Activated CD4-positive, alpha-beta T cell treated with anti-CD3 and anti-CD28 coated beads, Interleukin-2, amount 10 ng/mL, durations not matched to agents 7 days and 5 days (primary cell): ENCODE measurements at regions not wholly inside any gene's neighbourhood (a gene's known extent, or its start where the extent isn't known, plus 50 kb on each side); places are given as distances from the start of the nearest gene placed in this dataset.

Experiments used
- CTCF ChIA-PET: fragments of 350-600 bp; sonication (Branson Sonifier 250); formaldehyde crosslinking; loops from one replicate; lab custom pipeline; 2021; ENCODE audit warnings: antibody characterized with exemption; lab: Charles Lee
- POLR2A ChIA-PET: fragments of 350-600 bp; sonication (Branson Sonifier 250); formaldehyde crosslinking; loops from one replicate; lab custom pipeline; 2021; ENCODE audit warnings: antibody characterized with exemption; lab: Charles Lee
- DNase-seq: peaks from one replicate; pipeline ENCODE4 v3.0.0-alpha.2; 2020
- H3K27ac Mint-ChIP-seq: one replicate; pipeline ENCODE4 v1.8.0; 2021; ENCODE audit warnings: mild to moderate bottlenecking, moderate library complexity, mixed read lengths
- H3K27me3 Mint-ChIP-seq: one replicate; pipeline ENCODE4 v1.8.0; 2021; ENCODE audit warnings: mixed read lengths
- H3K36me3 Mint-ChIP-seq: one replicate; pipeline ENCODE4 v1.8.0; 2021; ENCODE audit warnings: low read depth, mixed read lengths
- H3K4me1 Mint-ChIP-seq: one replicate; pipeline ENCODE4 v1.8.0; 2021; ENCODE audit warnings: mixed read lengths
- H3K4me3 Mint-ChIP-seq: one replicate; pipeline ENCODE4 v1.8.0; 2021; ENCODE audit warnings: mild to moderate bottlenecking, moderate library complexity, mixed read lengths
- H3K9me3 Mint-ChIP-seq: one replicate; pipeline ENCODE4 v1.8.0; 2021; ENCODE audit warnings: mixed read lengths

DNA sequence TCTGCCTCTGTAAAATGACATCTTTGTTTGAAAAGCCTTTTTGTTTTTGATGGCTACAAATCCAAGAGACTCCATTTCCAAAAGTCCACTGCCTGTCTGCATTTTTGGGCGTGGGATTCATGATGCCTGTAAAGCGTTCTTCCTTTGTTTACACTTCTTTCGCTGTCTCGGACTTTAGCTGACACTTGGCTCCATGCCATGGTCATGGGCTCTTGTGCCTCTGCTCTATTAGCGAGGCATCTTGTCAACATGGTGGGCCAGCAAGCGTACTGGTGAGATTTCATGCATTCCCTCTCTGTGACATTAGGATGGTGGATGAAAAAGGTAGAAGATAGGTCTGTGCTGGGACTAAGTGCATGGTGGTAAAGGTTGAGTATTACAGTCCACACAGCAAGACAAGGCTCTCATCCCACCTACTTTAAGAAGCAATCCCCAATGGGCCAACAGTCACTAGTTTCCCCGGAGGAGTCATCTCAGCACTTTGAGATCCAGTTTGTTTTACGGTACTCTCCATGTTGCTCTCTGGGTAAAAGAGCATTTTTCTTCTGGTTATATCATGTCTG lies 298.2 kb upstream of the KLF3 start:
- ChIA-PET CTCF (no interaction called here), POLR2A (no interaction called here)
- H3K4me1 Mint-ChIP-seq: no peaks in the 10 kb centered on the region

DNA sequence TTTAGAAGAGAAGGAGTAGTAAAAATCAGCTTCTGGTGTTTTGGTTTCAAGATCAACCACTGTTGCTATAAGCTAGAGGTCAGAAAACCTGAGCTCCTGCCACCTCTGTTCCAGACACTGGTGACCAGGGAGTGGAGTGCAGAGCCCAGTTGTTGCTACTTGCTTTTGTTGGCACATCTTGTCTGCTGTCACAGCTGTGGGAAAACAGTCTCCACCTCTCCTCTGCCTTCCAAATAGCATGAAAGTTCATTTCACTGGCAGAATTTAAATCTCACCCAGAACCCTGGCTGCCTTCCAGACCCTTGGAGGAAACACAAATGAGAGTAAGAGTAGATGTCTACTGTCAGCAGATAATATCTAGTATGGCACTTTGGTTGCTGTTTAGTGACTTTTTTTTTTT lies 297.5 kb upstream of the KLF3 start:
- Mint-ChIP-seq H3K36me3 (no peaks in the 10 kb centered on the region), H3K9me3 (peaks cover under 1% of the 10 kb centered on the region), H3K27ac (no peak overlapping the region), H3K4me3 (no peak overlapping the region), H3K27me3 (peaks cover 3% of the 10 kb centered on the region), H3K4me1 (no peaks in the 10 kb centered on the region)
- ChIA-PET POLR2A (no interaction called here), CTCF (no interaction called here)
- no peak for DNase-seq

More for the DNA sequence above, 298.2 kb upstream of the KLF3 start:
- Mint-ChIP-seq H3K27me3 (peaks cover 3% of the 10 kb centered on the region), H3K36me3 (no peaks in the 10 kb centered on the region), H3K4me3 (no peak overlapping the region), H3K27ac (no peak overlapping the region), H3K9me3 (no peaks in the 10 kb centered on the region)
- DNase-seq: no peak

DNA sequence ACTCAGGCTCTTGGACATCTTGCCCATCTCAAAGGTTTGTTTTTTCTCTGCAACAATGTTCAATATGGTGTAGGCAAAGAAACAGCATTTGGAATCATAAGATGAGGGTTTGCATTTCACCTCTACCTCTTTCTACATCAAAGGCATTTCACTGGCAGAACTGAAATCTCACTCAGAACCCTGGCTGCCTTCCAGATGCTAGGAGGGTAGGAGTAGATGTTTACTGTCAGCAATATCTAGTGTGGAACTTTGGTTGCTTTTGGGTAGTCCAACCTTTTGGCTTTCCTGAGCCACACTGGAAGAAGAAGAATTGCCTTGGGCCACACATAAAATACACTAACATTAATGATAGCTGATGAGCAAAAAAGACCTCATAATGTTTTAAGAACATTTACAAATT lies 297.0 kb upstream of the KLF3 start:
- Mint-ChIP-seq H3K9me3 (peaks cover 5% of the 10 kb centered on the region), H3K4me3 (no peak overlapping the region), H3K4me1 (no peaks in the 10 kb centered on the region), H3K36me3 (no peaks in the 10 kb centered on the region), H3K27me3 (peaks cover 3% of the 10 kb centered on the region), H3K27ac (no peak overlapping the region)
- no peak for DNase-seq
- ChIA-PET POLR2A (no interaction called here), CTCF (interaction anchor here (1.1 kb wide), 1 partner anchor 17 kb away, joined by 3 read pairs; no protein-coding TSS in a partner anchor)

DNA sequence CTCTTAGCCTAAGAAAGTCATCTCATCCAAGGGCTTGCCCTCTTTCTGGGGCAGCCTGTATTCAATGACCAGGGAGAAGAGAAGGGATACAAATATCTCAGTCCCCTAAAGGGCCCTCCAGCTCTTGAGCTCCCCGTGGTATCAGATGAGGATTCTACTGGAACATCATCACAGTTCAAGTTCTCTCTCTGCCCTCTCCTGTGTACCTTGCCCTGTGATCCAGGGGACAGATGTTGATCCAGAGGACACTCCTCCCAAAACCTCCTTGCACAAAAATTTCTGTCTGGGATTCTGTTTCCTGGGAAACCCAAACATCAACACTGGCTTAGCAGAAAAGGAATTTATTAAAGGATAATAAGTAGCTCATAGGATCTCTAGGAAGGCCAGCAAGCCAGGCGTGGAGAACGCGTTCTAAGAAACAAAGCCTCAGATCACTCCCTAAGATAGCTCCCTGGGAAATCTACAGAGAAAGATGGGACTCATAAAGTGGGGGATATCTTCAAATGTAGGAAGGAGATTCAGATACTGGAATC lies 296.3 kb upstream of the KLF3 start:
- H3K4me3 Mint-ChIP-seq: no peak overlapping the region
- peaks cover 4% of the 10 kb centered on the region for H3K4me1 Mint-ChIP-seq
- DNase-seq: no peak
- H3K9me3 Mint-ChIP-seq: peaks cover 7% of the 10 kb centered on the region
- no peaks in the 10 kb centered on the region for H3K36me3 Mint-ChIP-seq
- CTCF ChIA-PET: interaction anchor here (1.1 kb wide), 2 partner anchors 16 to 18 kb away, joined by 3 read pairs; no protein-coding TSS in a partner anchor
- POLR2A ChIA-PET: no interaction called here
- no peak overlapping the region for H3K27ac Mint-ChIP-seq
- peaks cover 3% of the 10 kb centered on the region for H3K27me3 Mint-ChIP-seq

DNA sequence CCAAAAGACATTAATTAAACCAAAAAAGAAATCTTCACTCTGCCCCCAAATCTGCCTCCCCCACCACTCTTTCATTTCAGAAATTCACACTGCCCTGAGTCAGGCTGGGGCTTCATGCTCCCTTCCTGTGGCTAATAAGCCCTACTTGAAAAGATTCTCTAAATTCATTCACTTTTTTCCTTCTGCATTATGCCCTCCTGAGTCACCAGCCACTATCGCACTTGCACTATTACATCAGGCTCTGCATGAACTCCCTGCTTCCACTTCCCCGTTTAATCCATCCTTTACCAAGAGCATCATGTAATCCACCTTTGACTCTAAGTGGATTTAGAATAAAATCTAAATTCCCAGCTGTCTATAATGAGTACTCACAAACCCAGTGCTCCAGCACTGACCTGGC lies 295.4 kb upstream of the KLF3 start:
- Mint-ChIP-seq H3K36me3 (no peaks in the 10 kb centered on the region), H3K27me3 (peaks cover 3% of the 10 kb centered on the region), H3K27ac (no peak overlapping the region), H3K9me3 (peaks cover 10% of the 10 kb centered on the region), H3K4me1 (peaks cover 13% of the 10 kb centered on the region), H3K4me3 (no peak overlapping the region)
- ChIA-PET CTCF (interaction anchor here (1.1 kb wide), 1 partner anchor 17 kb away, joined by 3 read pairs; no protein-coding TSS in a partner anchor), POLR2A (no interaction called here)
- no peak for DNase-seq

DNA sequence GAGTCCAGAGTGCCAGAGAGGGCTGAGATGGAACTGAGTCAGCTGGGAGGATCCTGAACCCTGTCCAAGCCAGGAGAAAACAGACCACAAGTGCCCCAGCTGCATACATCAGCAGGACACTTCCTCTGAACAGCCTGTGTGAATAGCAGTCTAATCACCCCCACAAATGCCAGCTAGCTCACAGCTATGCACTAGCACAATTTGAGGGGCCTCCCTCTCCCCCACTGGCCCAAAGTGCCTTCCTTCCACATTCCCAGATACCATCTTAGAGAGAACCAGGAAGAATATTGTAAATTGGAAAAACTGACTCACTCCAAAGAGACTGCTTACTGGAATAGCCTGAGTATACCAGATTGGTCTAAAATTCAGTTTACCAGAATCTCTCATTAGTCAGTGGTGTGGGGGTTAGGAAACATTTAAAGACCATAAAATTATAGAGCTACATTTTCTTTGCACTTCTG lies 292.6 kb upstream of the KLF3 start:
- H3K4me1 Mint-ChIP-seq: peaks cover 13% of the 10 kb centered on the region
- no peaks in the 10 kb centered on the region for H3K36me3 Mint-ChIP-seq
- no peak overlapping the region for H3K27ac Mint-ChIP-seq
- ChIA-PET CTCF (interaction anchor here (1.2 kb wide), 1 partner anchor 52 kb away, joined by 3 read pairs; no protein-coding TSS in a partner anchor), POLR2A (no interaction called here)
- peaks cover 3% of the 10 kb centered on the region for H3K27me3 Mint-ChIP-seq
- no peak for DNase-seq
- peaks cover 16% of the 10 kb centered on the region for H3K9me3 Mint-ChIP-seq
- H3K4me3 Mint-ChIP-seq: no peak overlapping the region

DNA sequence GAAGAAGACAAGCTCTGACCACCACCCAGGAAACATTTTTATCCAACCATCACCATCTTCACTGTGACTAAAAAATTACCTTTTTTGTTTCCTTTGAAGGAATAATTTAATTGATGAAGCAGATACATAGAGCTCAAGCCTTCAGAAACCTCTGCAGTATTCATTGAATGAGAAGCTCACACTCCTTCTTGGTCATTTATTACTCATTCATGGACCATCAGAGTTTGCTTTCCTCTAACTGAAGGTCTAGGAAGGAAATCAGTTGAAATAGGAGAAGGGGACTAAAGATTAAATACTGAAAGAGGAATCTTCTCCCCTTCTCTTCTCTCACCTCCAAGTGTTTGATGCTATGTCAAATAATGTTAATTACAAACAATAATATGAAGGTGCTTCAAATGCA lies 290.6 kb upstream of the KLF3 start:
- DNase-seq: no peak
- no peak overlapping the region for H3K4me3 Mint-ChIP-seq
- peaks cover 13% of the 10 kb centered on the region for H3K4me1 Mint-ChIP-seq
- H3K27ac Mint-ChIP-seq: no peak overlapping the region
- H3K9me3 Mint-ChIP-seq: peaks cover 22% of the 10 kb centered on the region
- no peaks in the 10 kb centered on the region for H3K36me3 Mint-ChIP-seq
- CTCF ChIA-PET: no interaction called here
- peaks cover 3% of the 10 kb centered on the region for H3K27me3 Mint-ChIP-seq
- POLR2A ChIA-PET: no interaction called here

DNA sequence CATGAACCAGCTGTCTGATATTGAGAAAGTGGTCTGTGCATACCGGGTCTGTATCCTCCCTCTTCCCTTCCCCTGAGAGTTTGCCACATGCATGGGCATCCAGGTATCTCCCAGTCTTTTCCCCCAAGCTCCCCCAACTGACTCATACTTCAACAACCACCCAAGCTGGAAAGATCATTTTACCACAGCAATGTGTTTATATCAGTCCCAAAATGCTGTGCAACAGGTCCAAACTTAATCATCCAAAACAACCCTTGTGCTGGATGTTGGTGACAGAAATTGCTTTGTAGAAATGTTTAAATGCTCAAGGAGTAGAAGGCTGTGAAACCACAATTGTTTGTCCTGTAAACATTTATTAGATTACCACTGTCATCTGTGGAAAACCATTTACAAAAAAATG lies 286.8 kb upstream of the KLF3 start:
- Mint-ChIP-seq H3K27ac (no peak overlapping the region), H3K4me1 (peaks cover 13% of the 10 kb centered on the region), H3K4me3 (no peak overlapping the region), H3K27me3 (peaks cover 3% of the 10 kb centered on the region), H3K36me3 (no peaks in the 10 kb centered on the region), H3K9me3 (peaks cover 16% of the 10 kb centered on the region)
- ChIA-PET CTCF (no interaction called here), POLR2A (no interaction called here)
- DNase-seq: no peak

DNA sequence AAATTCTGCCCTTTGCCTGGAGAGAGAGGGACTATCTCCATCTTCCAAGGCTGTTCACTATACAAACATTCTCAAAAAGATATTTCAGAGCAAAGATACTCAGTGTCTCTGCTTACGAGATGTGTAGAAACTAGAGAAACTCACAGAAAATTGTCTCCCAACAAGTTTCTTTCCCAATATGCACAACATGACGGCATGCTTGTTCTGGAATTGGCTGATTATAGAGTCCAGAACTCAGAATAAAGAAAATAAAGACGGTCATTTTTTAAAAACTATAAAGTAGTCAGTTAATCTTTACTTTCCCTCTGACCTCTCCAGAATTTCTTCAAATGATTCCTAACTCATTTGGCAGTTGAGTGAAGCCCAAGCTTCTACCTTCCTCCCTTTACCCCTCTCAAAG lies 285.5 kb upstream of the KLF3 start:
- no peak for DNase-seq
- ChIA-PET CTCF (no interaction called here), POLR2A (no interaction called here)
- no peak overlapping the region for H3K4me3 Mint-ChIP-seq
- peaks cover 2% of the 10 kb centered on the region for H3K4me1 Mint-ChIP-seq
- H3K36me3 Mint-ChIP-seq: no peaks in the 10 kb centered on the region
- peaks cover 15% of the 10 kb centered on the region for H3K9me3 Mint-ChIP-seq
- H3K27ac Mint-ChIP-seq: no peak overlapping the region
- peaks cover 3% of the 10 kb centered on the region for H3K27me3 Mint-ChIP-seq

DNA sequence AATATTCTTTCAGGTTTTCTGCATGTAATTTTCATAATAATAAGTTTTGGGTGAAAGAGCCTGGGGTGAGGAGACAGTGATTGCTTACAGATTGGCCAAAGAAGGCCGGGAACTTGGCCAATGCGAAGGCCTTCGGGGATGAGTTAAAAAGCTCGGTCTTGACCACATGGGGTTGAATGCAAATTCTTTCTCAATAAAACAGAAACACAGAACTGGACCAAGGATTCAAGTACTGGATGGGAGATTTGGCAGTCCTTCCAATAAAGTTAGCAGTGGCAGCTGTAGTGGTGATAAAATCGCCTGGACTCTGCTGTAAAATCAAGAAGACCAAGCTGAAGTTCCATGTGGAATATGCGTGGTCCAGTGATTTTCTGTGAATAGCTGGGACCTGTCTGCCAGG lies 282.2 kb upstream of the KLF3 start:
- Mint-ChIP-seq H3K36me3 (no peaks in the 10 kb centered on the region), H3K4me1 (peaks cover 6% of the 10 kb centered on the region), H3K9me3 (peaks cover 9% of the 10 kb centered on the region), H3K27me3 (peaks cover 3% of the 10 kb centered on the region), H3K27ac (no peak overlapping the region), H3K4me3 (no peak overlapping the region)
- ChIA-PET POLR2A (no interaction called here), CTCF (interaction anchor here (0.6 kb wide), 1 partner anchor 287 kb away, joined by 3 read pairs; no protein-coding TSS in a partner anchor)
- no peak for DNase-seq

DNA sequence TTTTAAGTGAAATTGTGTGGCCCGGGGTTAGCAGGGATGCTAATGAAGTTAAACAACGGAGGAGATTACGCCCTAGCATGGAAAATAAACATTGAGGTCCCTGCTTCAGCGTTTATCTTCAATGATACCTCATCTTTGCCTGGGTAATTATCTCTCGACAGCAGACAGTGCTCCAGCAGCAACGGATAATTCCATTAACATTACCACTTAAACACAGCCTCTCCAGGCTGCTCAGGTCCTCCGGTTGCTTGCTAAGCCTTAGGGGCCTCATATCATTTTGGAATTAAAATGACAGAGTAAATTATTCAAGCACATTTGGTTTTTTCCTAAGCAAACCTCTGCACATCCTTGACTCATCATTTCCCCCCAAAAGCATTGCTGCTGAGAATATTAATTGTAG lies 281.5 kb upstream of the KLF3 start:
- DNase-seq: no peak
- ChIA-PET POLR2A (no interaction called here), CTCF (interaction anchor here (0.7 kb wide), 1 partner anchor 1091 kb away, joined by 3 read pairs; no protein-coding TSS in a partner anchor)
- Mint-ChIP-seq H3K9me3 (peaks cover 6% of the 10 kb centered on the region), H3K4me1 (peaks cover 6% of the 10 kb centered on the region), H3K4me3 (no peak overlapping the region), H3K27ac (no peak overlapping the region), H3K36me3 (no peaks in the 10 kb centered on the region), H3K27me3 (peaks cover 3% of the 10 kb centered on the region)

DNA sequence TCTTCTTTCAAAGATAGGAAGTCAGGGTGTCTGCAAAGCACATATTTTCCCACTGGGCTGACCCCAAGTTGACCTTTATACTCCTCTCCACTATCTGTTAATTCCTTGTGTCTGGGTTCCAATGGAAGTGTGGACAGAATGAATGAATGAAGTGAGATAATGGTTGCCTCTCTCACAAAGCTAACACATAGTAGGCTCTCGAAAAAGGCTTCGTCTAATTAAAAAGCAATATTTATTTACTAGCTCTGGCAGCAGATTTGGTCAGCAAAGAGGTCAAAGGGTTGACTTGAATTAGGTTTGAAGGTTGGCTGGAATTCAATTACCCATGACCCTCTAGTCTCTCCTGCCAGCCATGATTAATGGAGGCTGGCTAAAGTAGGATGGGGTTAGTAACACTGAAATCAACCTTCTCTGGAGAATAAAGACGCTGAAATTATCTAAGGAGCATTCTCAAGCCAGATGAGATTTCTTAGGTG lies 280.3 kb upstream of the KLF3 start:
- POLR2A ChIA-PET: no interaction called here

DNA sequence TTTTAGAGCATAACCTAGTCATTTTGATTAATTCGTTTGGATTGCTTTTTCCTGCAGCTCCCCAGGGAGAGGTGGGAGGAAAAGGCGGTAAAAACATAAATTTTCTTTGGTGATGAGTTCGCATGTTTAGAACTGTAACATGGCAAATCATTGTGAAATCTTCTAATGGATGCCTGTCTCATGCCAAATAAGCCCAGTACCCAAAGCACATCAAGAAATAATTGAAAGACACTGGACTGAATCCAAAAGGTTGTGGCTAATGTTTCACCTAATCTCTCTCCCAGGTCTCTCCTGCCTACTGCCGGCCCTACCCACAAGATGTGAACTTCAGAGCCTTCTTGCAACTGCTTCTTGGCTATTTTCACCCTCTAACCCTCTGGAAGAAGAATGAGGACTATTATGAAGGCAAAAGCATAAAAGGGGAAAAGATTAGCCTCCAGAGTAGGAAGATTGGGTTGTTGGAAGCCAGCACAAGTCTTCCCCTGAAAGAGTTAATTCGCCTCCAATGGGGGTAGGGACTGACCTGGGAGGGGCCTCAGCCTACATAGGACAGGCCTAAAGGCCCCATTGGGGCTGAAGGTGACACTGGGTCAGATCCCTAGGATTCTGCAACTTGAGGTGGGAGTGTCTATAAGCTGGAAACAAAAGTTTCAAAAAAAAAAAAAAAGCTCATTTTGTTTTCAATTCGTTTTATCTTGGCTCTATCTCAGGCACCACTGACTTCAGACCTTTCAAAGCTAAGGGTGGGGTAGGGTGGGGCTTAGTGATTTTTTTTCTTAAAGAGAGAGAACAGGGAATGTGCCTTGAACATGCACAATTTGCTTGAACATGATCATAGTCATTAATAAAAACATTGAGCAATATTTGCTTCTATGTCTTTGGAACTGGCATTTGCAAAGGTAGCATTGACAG lies 278.6 kb upstream of the KLF3 start:
- DNase-seq: no peak
- Mint-ChIP-seq H3K4me3 (no peak overlapping the region), H3K36me3 (peaks cover 3% of the 10 kb centered on the region), H3K27me3 (no peaks in the 10 kb centered on the region), H3K9me3 (peaks cover 13% of the 10 kb centered on the region), H3K27ac (no peak overlapping the region), H3K4me1 (peaks cover 6% of the 10 kb centered on the region)
- ChIA-PET CTCF (no interaction called here), POLR2A (no interaction called here)

More for the DNA sequence above, 280.3 kb upstream of the KLF3 start:
- H3K9me3 Mint-ChIP-seq: peaks cover 3% of the 10 kb centered on the region
- H3K27ac Mint-ChIP-seq: no peak overlapping the region
- H3K4me3 Mint-ChIP-seq: no peak overlapping the region
- H3K36me3 Mint-ChIP-seq: no peaks in the 10 kb centered on the region
- H3K27me3 Mint-ChIP-seq: no peaks in the 10 kb centered on the region
- no peak for DNase-seq
- CTCF ChIA-PET: interaction anchor here (0.6 to 0.7 kb wide), 2 partner anchors 31 to 61 kb away, joined by 5 read pairs; no protein-coding TSS in a partner anchor
- peaks cover 6% of the 10 kb centered on the region for H3K4me1 Mint-ChIP-seq
